Transverse colon (tissue), 4 donors: ENCODE measurements at regions not wholly inside any gene's neighbourhood (a gene's known extent, or its start where the extent isn't known, plus 50 kb on each side); places are given as distances from the start of the nearest gene placed in this dataset.

Experiments used
- DNase-seq: peaks from one replicate; pipeline ENCODE4 v3.0.0-alpha.2; 2019
- H3K27ac ChIP-seq, 4 donors: fragments of 200-600 bp; sonication (generic); 2 replicates each; pipeline ENCODE4 v1.5.1; 2016 to 2018; ENCODE audit warnings: inconsistent platforms in 4 of 4
- H3K27me3 ChIP-seq: fragments of 200-600 bp; sonication (generic); 2 replicates; pipeline ENCODE4 v1.5.1; 2017; ENCODE audit warnings: inconsistent platforms
- H3K36me3 ChIP-seq, 4 donors: fragments of 200-600 bp; sonication (generic); 2 replicates each; pipeline ENCODE4 v1.5.1; 2017 to 2019; ENCODE audit warnings: inconsistent platforms in 4 of 4
- H3K4me1 ChIP-seq, 4 donors: fragments of 200-600 bp; sonication (generic); 2 replicates each; pipeline ENCODE4 v1.5.1; 2017 to 2020; ENCODE audit warnings: inconsistent platforms in 4 of 4
- H3K4me3 ChIP-seq, 4 donors: fragments of 200-600 bp; sonication (generic); 1 replicate in 1 of 4; 2 replicates in 3 of 4; pipeline versions ENCODE4 v1.5.1 to v1.6.1; 2017 to 2019; ENCODE audit warnings: inconsistent platforms in 4 of 4
- H3K9me3 ChIP-seq, 2 donors: fragments of 200-600 bp; sonication (generic); 2 replicates each; pipeline ENCODE4 v1.5.1; 2017 to 2019; ENCODE audit warnings: inconsistent platforms in 2 of 2
- EP300 ChIP-seq: sonication (generic); formaldehyde crosslinking; IDR thresholded peaks from one replicate; pipeline ENCODE4 v1.6.1; 2017; ENCODE audit warnings: antibody characterized with exemption, low read depth
- POLR2A ChIP-seq: fragments of 450-650 bp; IDR thresholded peaks from one replicate; pipeline ENCODE4 v1.6.1; 2016; ENCODE audit warnings: antibody characterized with exemption, mild to moderate bottlenecking, moderate library complexity
- POLR2AphosphoS5 ChIP-seq, 3 donors: sonication (generic); formaldehyde crosslinking; IDR thresholded peaks; one replicate each; pipeline ENCODE4 v1.6.1; 2016; ENCODE audit warnings: antibody characterized with exemption in 3 of 3
- WGBS, 2 donors: methylation state at CpG; one replicate each; pipeline ENCODE4 v1.1.5; 2018; ENCODE audit warnings: low coverage in 1 of 2; 5-methylcytosine and 5-hydroxymethylcytosine counted together
- in situ Hi-C, 4 donors: fragments of 200-750 bp; cut with MboI; loops; one replicate each; pipeline versions ENCODE4 v1.15.0 to v1.15.1; 2017; ENCODE audit warnings: low sequenced_read_pairs in 3 of 4, low pct_ligation_motif_present in 1 of 4, low pct_unique_long_range_greater_than_20kb in 1 of 4
- intact Hi-C: fragments of 100-400 bp; cut with DNase I; formaldehyde crosslinking; loops from one replicate; pipeline ENCODE4 v1.15.1; 2023; ENCODE audit warnings: low total_unique reads
- TF ChIP-seq, protein P1 (sequence below), 5 experiments: fragments of 200-600 bp in 3 of 5; fragments of 450-650 bp in 2 of 5; sonication (generic) in 3 of 5; IDR thresholded peaks; 1 replicate in 2 of 5; 2 replicates in 3 of 5; pipeline ENCODE4 v1.5.1; 2016 to 2017; ENCODE audit warnings: antibody characterized with exemption in 5 of 5, inconsistent platforms in 3 of 5, mild to moderate bottlenecking in 2 of 5, moderate library complexity in 1 of 5

DNA sequence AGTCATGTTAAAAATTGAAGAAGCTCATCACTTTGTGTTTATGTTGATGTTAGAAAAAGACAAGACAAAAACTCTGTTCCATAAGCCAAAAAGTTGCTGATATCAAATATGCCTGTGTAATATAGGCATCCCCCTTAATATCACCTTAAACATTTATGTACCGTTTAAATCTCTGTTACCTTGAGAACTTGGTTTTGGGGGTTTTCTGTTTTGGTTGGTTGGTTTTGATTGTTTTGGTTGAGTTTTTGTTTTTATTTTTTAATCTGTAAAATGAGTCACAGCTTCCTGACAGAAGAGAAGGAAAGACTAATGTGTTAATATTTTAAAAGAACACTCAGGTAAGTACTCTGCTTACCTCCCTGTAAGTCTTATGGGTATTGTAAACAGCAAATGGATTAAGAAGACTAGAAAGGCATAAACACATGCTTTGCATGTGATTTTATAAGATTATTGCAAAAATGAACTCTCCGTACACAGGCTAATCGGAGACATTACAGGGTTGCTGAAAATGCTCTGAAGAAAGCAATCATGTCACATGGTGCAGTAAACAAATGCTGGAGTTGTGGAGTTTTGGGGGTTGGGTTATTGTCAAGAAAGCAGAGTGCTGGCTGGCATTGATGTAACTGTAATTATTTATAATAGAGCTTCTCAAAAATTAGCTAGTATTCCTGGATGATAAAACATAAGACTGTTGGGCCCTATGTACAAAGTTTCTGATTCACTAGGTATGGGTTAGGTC is 69.5 kb upstream of the MBNL1 start:
- intact Hi-C loops = no loop called here
- Histone ChIP-seq H3K9me3 (no peaks in the 10 kb centered on the region), H3K4me3 (peak overlapping the region in 1 of 4 donors; percentile 3), H3K36me3 (no peaks in the 10 kb centered on the region), H3K27me3 (no peaks in the 10 kb centered on the region), H3K4me1 (peaks cover 5 to 72% (median 23%) of the 10 kb centered on the region in 4 donors), H3K27ac (peak overlapping the region; percentile 83 to 89 (median 85))
- DNase-seq = no peak
- WGBS, 2 donors = 58 to 63% methylated on average over 3 of the region's 3 CpGs
- TF ChIP-seq, protein P1, sequence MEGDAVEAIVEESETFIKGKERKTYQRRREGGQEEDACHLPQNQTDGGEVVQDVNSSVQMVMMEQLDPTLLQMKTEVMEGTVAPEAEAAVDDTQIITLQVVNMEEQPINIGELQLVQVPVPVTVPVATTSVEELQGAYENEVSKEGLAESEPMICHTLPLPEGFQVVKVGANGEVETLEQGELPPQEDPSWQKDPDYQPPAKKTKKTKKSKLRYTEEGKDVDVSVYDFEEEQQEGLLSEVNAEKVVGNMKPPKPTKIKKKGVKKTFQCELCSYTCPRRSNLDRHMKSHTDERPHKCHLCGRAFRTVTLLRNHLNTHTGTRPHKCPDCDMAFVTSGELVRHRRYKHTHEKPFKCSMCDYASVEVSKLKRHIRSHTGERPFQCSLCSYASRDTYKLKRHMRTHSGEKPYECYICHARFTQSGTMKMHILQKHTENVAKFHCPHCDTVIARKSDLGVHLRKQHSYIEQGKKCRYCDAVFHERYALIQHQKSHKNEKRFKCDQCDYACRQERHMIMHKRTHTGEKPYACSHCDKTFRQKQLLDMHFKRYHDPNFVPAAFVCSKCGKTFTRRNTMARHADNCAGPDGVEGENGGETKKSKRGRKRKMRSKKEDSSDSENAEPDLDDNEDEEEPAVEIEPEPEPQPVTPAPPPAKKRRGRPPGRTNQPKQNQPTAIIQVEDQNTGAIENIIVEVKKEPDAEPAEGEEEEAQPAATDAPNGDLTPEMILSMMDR (IDR thresholded peaks at IDR 0.05) = no peak
- TF ChIP-seq POLR2AphosphoS5 (IDR thresholded peaks at IDR 0.05) (no peak), POLR2A (no peak), EP300 (no peak)
- in situ Hi-C loops = loop anchor here in 2 of 4 donors (25.0 kb wide), 1 partner anchor 238 kb away; no protein-coding TSS in a partner anchor

DNA sequence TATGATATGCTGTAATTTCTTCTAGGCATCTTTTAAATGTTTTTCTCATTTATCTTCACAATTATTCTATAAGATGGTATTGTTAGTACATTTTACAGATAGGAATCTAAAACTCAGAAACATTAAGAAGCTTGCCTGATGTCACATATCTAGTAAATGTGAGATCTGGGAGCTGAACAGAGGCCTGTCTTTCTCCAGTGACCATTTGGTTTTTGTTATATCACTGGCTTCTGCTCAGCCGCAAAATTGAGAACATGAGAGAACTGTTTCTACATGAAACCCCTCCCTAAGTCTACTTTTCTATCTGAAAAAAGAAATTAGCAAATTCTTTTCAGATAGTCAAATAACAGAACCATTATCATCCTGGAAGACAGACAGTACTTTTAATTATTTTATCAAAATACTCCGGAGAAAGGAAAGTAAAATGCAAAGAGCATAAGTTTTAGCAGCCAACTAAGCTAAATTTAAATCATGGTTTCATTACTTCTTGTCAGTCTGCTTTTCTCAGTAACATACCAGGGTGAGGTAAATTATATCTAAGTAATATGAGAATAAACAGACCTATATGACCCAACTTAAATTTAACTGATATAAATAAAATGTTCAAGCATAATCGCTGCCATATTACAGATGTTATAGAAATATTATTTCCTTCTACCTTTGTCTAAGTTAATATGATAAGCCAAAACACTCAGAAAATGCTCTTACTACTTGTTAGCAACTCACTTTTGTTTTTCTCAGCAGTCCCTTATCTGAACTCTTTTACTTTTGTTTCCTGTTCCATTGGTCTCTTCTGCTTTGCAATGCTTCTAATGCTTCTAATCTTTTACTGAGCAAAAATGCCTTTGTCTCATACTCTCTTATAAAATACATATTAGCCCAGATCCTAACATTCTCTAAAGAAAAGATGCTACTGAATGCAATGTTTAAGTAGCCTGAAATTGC is 68.0 kb upstream of the MBNL1 start:
- DNase-seq = no peak
- intact Hi-C loops (loop anchor here (10.0 kb wide), 1 partner anchor 64 kb away; the partner anchor contains the start of gene MBNL1), in situ Hi-C loops (loop anchor here in 1 of 4 donors (10.0 kb wide), 1 partner anchor 64 kb away; the partner anchor contains the start of gene MBNL1)
- WGBS, 2 donors = 37 to 43% methylated on average over 3 of the region's 3 CpGs
- Histone ChIP-seq H3K4me1 (peaks cover 5 to 78% (median 25%) of the 10 kb centered on the region in 4 donors), H3K36me3 (no peaks in the 10 kb centered on the region), H3K27ac (peak overlapping the region; percentile 83 to 89 (median 85)), H3K4me3 (peak overlapping the region in 1 of 4 donors; percentile 28), H3K27me3 (no peaks in the 10 kb centered on the region), H3K9me3 (no peaks in the 10 kb centered on the region)
- TF ChIP-seq POLR2AphosphoS5 (IDR thresholded peaks at IDR 0.05) (no peak), POLR2A (no peak)
- TF ChIP-seq, protein P1 (IDR thresholded peaks at IDR 0.05) = no peak

DNA sequence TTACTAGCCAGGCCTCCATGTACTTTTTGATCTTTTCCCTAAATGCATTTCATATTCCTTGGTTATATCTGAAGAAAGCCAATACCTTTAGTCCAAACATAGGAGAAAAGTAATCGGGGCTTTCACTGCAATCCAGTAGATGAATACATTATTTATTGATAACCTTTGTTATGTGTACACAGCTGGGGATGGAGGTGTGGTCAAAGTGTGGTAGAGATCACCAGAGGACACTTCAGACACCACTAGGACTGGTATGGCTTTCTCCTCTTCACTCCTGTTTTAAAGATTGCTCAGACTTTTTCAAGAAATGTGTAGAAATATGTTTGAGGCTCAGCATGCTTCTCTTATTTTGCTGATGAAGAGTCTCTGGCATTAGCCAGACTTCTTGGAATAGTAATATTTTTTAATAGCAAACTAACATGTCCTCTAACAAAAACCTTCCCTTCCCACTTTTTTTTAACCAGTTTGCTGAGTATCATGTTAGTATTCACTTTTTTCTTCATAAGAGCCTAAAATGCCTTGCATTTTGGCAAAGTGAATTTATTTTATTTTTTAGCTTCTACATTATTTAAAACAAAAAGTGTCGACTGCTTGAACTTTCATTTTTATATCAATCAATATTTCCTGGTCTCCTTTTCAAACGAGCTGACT is 65.6 kb upstream of the MBNL1 start:
- no peak for TF ChIP-seq POLR2A
- no peak for TF ChIP-seq POLR2AphosphoS5 (IDR thresholded peaks at IDR 0.05)
- no peak for TF ChIP-seq EP300
- TF ChIP-seq, protein P1 (IDR thresholded peaks at IDR 0.05) = no peak
- intact Hi-C loops (loop anchor here (10.0 kb wide), 1 partner anchor 62 kb away; the partner anchor contains the start of gene MBNL1), in situ Hi-C loops (loop anchor here in 1 of 4 donors (10.0 kb wide), 1 partner anchor 62 kb away; the partner anchor contains the start of gene MBNL1)
- Histone ChIP-seq H3K4me1 (peaks cover 3 to 77% (median 35%) of the 10 kb centered on the region in 4 donors), H3K9me3 (no peaks in the 10 kb centered on the region), H3K27me3 (no peaks in the 10 kb centered on the region), H3K4me3 (peak overlapping the region in 3 of 4 donors; percentile 1 to 42 (median 18)), H3K27ac (peak overlapping the region; percentile 83 to 89 (median 85)), H3K36me3 (no peaks in the 10 kb centered on the region)
- peak; percentile 39 for DNase-seq
- 4 to 9% methylated on average over 3 of the region's 3 CpGs for WGBS, 2 donors
